Activated naive CD4-positive, alpha-beta T cell treated with anti-CD3 and anti-CD28 coated beads for 36 hours (primary cell): ENCODE measurements at regions not wholly inside any gene's neighbourhood (a gene's known extent, or its start where the extent isn't known, plus 50 kb on each side); places are given as distances from the start of the nearest gene placed in this dataset.

Source experiments
- CTCF ChIA-PET: fragments of 350-600 bp; sonication (Branson Sonifier 250); formaldehyde crosslinking; loops from one replicate; lab custom pipeline; 2021; ENCODE audit warnings: antibody characterized with exemption; lab: Charles Lee
- DNase-seq: peaks from one replicate; pipeline ENCODE4 v3.0.0-alpha.2; 2020
- H3K27ac Mint-ChIP-seq: one replicate; pipeline ENCODE4 v1.8.0; 2021; ENCODE audit warnings: mild to moderate bottlenecking, mixed read lengths
- H3K27me3 Mint-ChIP-seq: one replicate; pipeline ENCODE4 v1.8.0; 2021; ENCODE audit warnings: low read depth, mixed read lengths
- H3K36me3 Mint-ChIP-seq: one replicate; pipeline ENCODE4 v1.8.0; 2021; ENCODE audit warnings: low read depth, mixed read lengths
- H3K4me1 Mint-ChIP-seq: one replicate; pipeline ENCODE4 v1.8.0; 2021; ENCODE audit warnings: low read depth, mixed read lengths
- H3K4me3 Mint-ChIP-seq: one replicate; pipeline ENCODE4 v1.8.0; 2021; ENCODE audit warnings: mild to moderate bottlenecking, moderate library complexity, mixed read lengths
- H3K9me3 Mint-ChIP-seq: one replicate; pipeline ENCODE4 v1.8.0; 2021; ENCODE audit warnings: mixed read lengths
- intact Hi-C: fragments of 100-400 bp; cut with micrococcal nuclease; formaldehyde crosslinking; loops from one replicate; pipeline ENCODE4 v1.15.1; 2023

- DNase-seq: no peak
- H3K9me3 Mint-ChIP-seq: no peaks in the 10 kb centered on the region
These were observed 213.7 kb downstream of the CCDC59 start for GRCh38 chr12:82144505-82144904.

GRCh38 chr12:82132390-82132789 lies 225.8 kb downstream of the CCDC59 start:
- no peaks in the 10 kb centered on the region for H3K27me3 Mint-ChIP-seq
- intact Hi-C loops: no loop called here
- no peak overlapping the region for H3K27ac Mint-ChIP-seq
- H3K9me3 Mint-ChIP-seq: peaks cover 3% of the 10 kb centered on the region
- CTCF ChIA-PET: no interaction called here
- no peaks in the 10 kb centered on the region for H3K36me3 Mint-ChIP-seq
- no peaks in the 10 kb centered on the region for H3K4me1 Mint-ChIP-seq
- DNase-seq: no peak
- no peak overlapping the region for H3K4me3 Mint-ChIP-seq

More at GRCh38 chr12:82144505-82144904, 213.7 kb downstream of the CCDC59 start:
- H3K4me1 Mint-ChIP-seq: no peaks in the 10 kb centered on the region
- no peaks in the 10 kb centered on the region for H3K36me3 Mint-ChIP-seq
- CTCF ChIA-PET: no interaction called here
- no peaks in the 10 kb centered on the region for H3K27me3 Mint-ChIP-seq
- H3K27ac Mint-ChIP-seq: no peak overlapping the region
- intact Hi-C loops: no loop called here
- no peak overlapping the region for H3K4me3 Mint-ChIP-seq

- Mint-ChIP-seq H3K4me1 (no peaks in the 10 kb centered on the region), H3K9me3 (no peaks in the 10 kb centered on the region), H3K27me3 (no peaks in the 10 kb centered on the region), H3K27ac (no peak overlapping the region), H3K36me3 (no peaks in the 10 kb centered on the region), H3K4me3 (no peak overlapping the region)
- DNase-seq: no peak
- intact Hi-C loops: no loop called here
- CTCF ChIA-PET: no interaction called here
These were observed 227.4 kb downstream of the CCDC59 start for GRCh38 chr12:82130762-82131161.

GRCh38 chr12:82124711-82125380 lies 233.3 kb downstream of the CCDC59 start:
- intact Hi-C loops: no loop called here
- no peak overlapping the region for H3K4me3 Mint-ChIP-seq
- peaks cover 4% of the 10 kb centered on the region for H3K27me3 Mint-ChIP-seq
- no peaks in the 10 kb centered on the region for H3K4me1 Mint-ChIP-seq
- no peaks in the 10 kb centered on the region for H3K9me3 Mint-ChIP-seq
- CTCF ChIA-PET: no interaction called here
- no peak overlapping the region for H3K27ac Mint-ChIP-seq
- H3K36me3 Mint-ChIP-seq: no peaks in the 10 kb centered on the region
- no peak for DNase-seq

- intact Hi-C loops: no loop called here
- no peak overlapping the region for H3K27ac Mint-ChIP-seq
- no peaks in the 10 kb centered on the region for H3K36me3 Mint-ChIP-seq
- CTCF ChIA-PET: no interaction called here
- peaks cover 4% of the 10 kb centered on the region for H3K27me3 Mint-ChIP-seq
- H3K4me3 Mint-ChIP-seq: no peak overlapping the region
- no peak for DNase-seq
- no peaks in the 10 kb centered on the region for H3K9me3 Mint-ChIP-seq
- no peaks in the 10 kb centered on the region for H3K4me1 Mint-ChIP-seq
These were observed 236.6 kb downstream of the CCDC59 start for GRCh38 chr12:82121545-82121944.

- no peak for DNase-seq
- no peak overlapping the region for H3K4me3 Mint-ChIP-seq
- H3K4me1 Mint-ChIP-seq: no peaks in the 10 kb centered on the region
- intact Hi-C loops: no loop called here
- H3K9me3 Mint-ChIP-seq: no peaks in the 10 kb centered on the region
- peaks cover 4% of the 10 kb centered on the region for H3K27me3 Mint-ChIP-seq
- H3K36me3 Mint-ChIP-seq: no peaks in the 10 kb centered on the region
- CTCF ChIA-PET: no interaction called here
- no peak overlapping the region for H3K27ac Mint-ChIP-seq
These were observed 237.3 kb downstream of the CCDC59 start for GRCh38 chr12:82120901-82121300.

- H3K4me1 Mint-ChIP-seq: no peaks in the 10 kb centered on the region
- CTCF ChIA-PET: interaction anchor here (0.7 kb wide), 1 partner anchor 83 kb away, joined by 3 read pairs; no protein-coding TSS in a partner anchor
- intact Hi-C loops: no loop called here
- H3K36me3 Mint-ChIP-seq: no peaks in the 10 kb centered on the region
- no peak overlapping the region for H3K4me3 Mint-ChIP-seq
- no peak overlapping the region for H3K27ac Mint-ChIP-seq
- DNase-seq: no peak
- H3K27me3 Mint-ChIP-seq: peaks cover 5% of the 10 kb centered on the region
- H3K9me3 Mint-ChIP-seq: no peaks in the 10 kb centered on the region
These were observed 248.9 kb downstream of the CCDC59 start for GRCh38 chr12:82109243-82109642.

GRCh38 chr12:82108615-82109014 lies 249.6 kb downstream of the CCDC59 start:
- no peaks in the 10 kb centered on the region for H3K4me1 Mint-ChIP-seq
- H3K27me3 Mint-ChIP-seq: peaks cover 6% of the 10 kb centered on the region
- CTCF ChIA-PET: no interaction called here
- no peak for DNase-seq
- intact Hi-C loops: no loop called here
- H3K27ac Mint-ChIP-seq: no peak overlapping the region
- no peak overlapping the region for H3K4me3 Mint-ChIP-seq
- H3K36me3 Mint-ChIP-seq: no peaks in the 10 kb centered on the region
- no peaks in the 10 kb centered on the region for H3K9me3 Mint-ChIP-seq

- CTCF ChIA-PET: no interaction called here
- Mint-ChIP-seq H3K9me3 (no peaks in the 10 kb centered on the region), H3K4me3 (no peak overlapping the region), H3K27me3 (peaks cover 11% of the 10 kb centered on the region), H3K27ac (no peak overlapping the region), H3K36me3 (no peaks in the 10 kb centered on the region), H3K4me1 (no peaks in the 10 kb centered on the region)
- DNase-seq: no peak
- intact Hi-C loops: no loop called here
These were observed 259.0 kb downstream of the CCDC59 start for GRCh38 chr12:82099216-82099615.

- Mint-ChIP-seq H3K27me3 (peaks cover 4% of the 10 kb centered on the region), H3K4me1 (no peaks in the 10 kb centered on the region)
- CTCF ChIA-PET: no interaction called here
These were observed 260.3 kb downstream of the CCDC59 start for GRCh38 chr12:82097877-82098276.

GRCh38 chr12:82097438-82097837 lies 260.7 kb downstream of the CCDC59 start:
- Mint-ChIP-seq H3K9me3 (peaks cover 2% of the 10 kb centered on the region), H3K36me3 (no peaks in the 10 kb centered on the region), H3K4me1 (no peaks in the 10 kb centered on the region), H3K4me3 (no peak overlapping the region), H3K27me3 (peaks cover 4% of the 10 kb centered on the region), H3K27ac (no peak overlapping the region)
- intact Hi-C loops: no loop called here
- no peak for DNase-seq
- CTCF ChIA-PET: no interaction called here

More at GRCh38 chr12:82097877-82098276, 260.3 kb downstream of the CCDC59 start:
- Mint-ChIP-seq H3K36me3 (no peaks in the 10 kb centered on the region), H3K4me3 (no peak overlapping the region), H3K27ac (no peak overlapping the region), H3K9me3 (peaks cover 2% of the 10 kb centered on the region)
- intact Hi-C loops: no loop called here
- DNase-seq: no peak

- H3K36me3 Mint-ChIP-seq: no peaks in the 10 kb centered on the region
- no peak overlapping the region for H3K4me3 Mint-ChIP-seq
- H3K9me3 Mint-ChIP-seq: peaks cover 2% of the 10 kb centered on the region
- intact Hi-C loops: no loop called here
- no peaks in the 10 kb centered on the region for H3K4me1 Mint-ChIP-seq
- CTCF ChIA-PET: no interaction called here
- no peak for DNase-seq
- no peak overlapping the region for H3K27ac Mint-ChIP-seq
- H3K27me3 Mint-ChIP-seq: no peaks in the 10 kb centered on the region
These were observed 268.0 kb downstream of the CCDC59 start for GRCh38 chr12:82090165-82090564.

GRCh38 chr12:82089369-82090121 lies 268.6 kb downstream of the CCDC59 start:
- Mint-ChIP-seq H3K27me3 (no peaks in the 10 kb centered on the region), H3K36me3 (no peaks in the 10 kb centered on the region), H3K4me1 (no peaks in the 10 kb centered on the region), H3K27ac (no peak overlapping the region), H3K9me3 (peaks cover 4% of the 10 kb centered on the region), H3K4me3 (no peak overlapping the region)
- no peak for DNase-seq
- CTCF ChIA-PET: no interaction called here
- intact Hi-C loops: no loop called here
